HG03060 (cell line): ENCODE measurements at regions not wholly inside any gene's neighbourhood (a gene's known extent, or its start where the extent isn't known, plus 50 kb on each side); places are given as distances from the start of the nearest gene placed in this dataset.
"Not testable (repeated sequence)": the region's sequence is repeated elsewhere in the genome, so short reads cannot be mapped to it uniquely, and the experiment has no call there.

ENCODE experiments used
- ATAC-seq: cut with Tn5 transposase; IDR thresholded peaks from one replicate; pipeline ENCODE4 v1.9.1; 2021; ENCODE audit warnings: low read depth, moderate number of reproducible peaks; ENCODE audit not compliant: unreplicated experiment

GRCh38 chr3:10109-10996 lies 186.2 kb upstream of the CHL1 start:
- not testable (repeated sequence) for ATAC-seq

GRCh38 chr3:11734-12133 lies 184.8 kb upstream of the CHL1 start:
- ATAC-seq: no peak

- no peak for ATAC-seq
These were observed 181.9 kb upstream of the CHL1 start for GRCh38 chr3:14652-15051.

- ATAC-seq: no peak
These were observed 180.2 kb upstream of the CHL1 start for GRCh38 chr3:16366-16765.

- ATAC-seq: no peak
These were observed 176.1 kb upstream of the CHL1 start for GRCh38 chr3:20421-20820.

GRCh38 chr3:24006-24405 lies 172.6 kb upstream of the CHL1 start:
- no peak for ATAC-seq

- no peak for ATAC-seq
These were observed 171.5 kb upstream of the CHL1 start for GRCh38 chr3:25056-25455.

- not testable (repeated sequence) for ATAC-seq
These were observed 160.6 kb upstream of the CHL1 start for GRCh38 chr3:35985-36384.

- not testable (repeated sequence) for ATAC-seq
These were observed 153.5 kb upstream of the CHL1 start for GRCh38 chr3:42871-43744.

- no peak for ATAC-seq
These were observed 152.4 kb upstream of the CHL1 start for GRCh38 chr3:44028-44676.

GRCh38 chr3:44941-45340 lies 151.6 kb upstream of the CHL1 start:
- not testable (repeated sequence) for ATAC-seq

- ATAC-seq: no peak
These were observed 150.0 kb upstream of the CHL1 start for GRCh38 chr3:46576-46975.

- not testable (repeated sequence) for ATAC-seq
These were observed 143.1 kb upstream of the CHL1 start for GRCh38 chr3:53441-53840.

GRCh38 chr3:54240-54639 lies 142.3 kb upstream of the CHL1 start:
- no peak for ATAC-seq

- ATAC-seq: no peak
These were observed 139.9 kb upstream of the CHL1 start for GRCh38 chr3:56672-57071.

GRCh38 chr3:59854-60253 lies 136.7 kb upstream of the CHL1 start:
- ATAC-seq: no peak

- ATAC-seq: no peak
These were observed 133.3 kb upstream of the CHL1 start for GRCh38 chr3:63095-63765.

GRCh38 chr3:69690-70089 lies 126.9 kb upstream of the CHL1 start:
- ATAC-seq: no peak

- ATAC-seq: no peak
These were observed 123.8 kb upstream of the CHL1 start for GRCh38 chr3:72776-73175.

GRCh38 chr3:73271-73670 lies 123.3 kb upstream of the CHL1 start:
- no peak for ATAC-seq
